Activated CD4-positive, alpha-beta T cell treated with anti-CD3 and anti-CD28 coated beads, Interleukin-2, amount 10 ng/mL, durations not matched to agents 7 days and 5 days (primary cell): ENCODE measurements at regions not wholly inside any gene's neighbourhood (a gene's known extent, or its start where the extent isn't known, plus 50 kb on each side); places are given as distances from the start of the nearest gene placed in this dataset.

Experiments
- CTCF ChIA-PET: fragments of 350-600 bp; sonication (Branson Sonifier 250); formaldehyde crosslinking; loops from one replicate; lab custom pipeline; 2021; ENCODE audit warnings: antibody characterized with exemption; lab: Charles Lee
- POLR2A ChIA-PET: fragments of 350-600 bp; sonication (Branson Sonifier 250); formaldehyde crosslinking; loops from one replicate; lab custom pipeline; 2021; ENCODE audit warnings: antibody characterized with exemption; lab: Charles Lee
- DNase-seq: peaks from one replicate; pipeline ENCODE4 v3.0.0-alpha.2; 2020
- H3K27ac Mint-ChIP-seq: one replicate; pipeline ENCODE4 v1.8.0; 2021; ENCODE audit warnings: mild to moderate bottlenecking, moderate library complexity, mixed read lengths
- H3K27me3 Mint-ChIP-seq: one replicate; pipeline ENCODE4 v1.8.0; 2021; ENCODE audit warnings: mixed read lengths
- H3K36me3 Mint-ChIP-seq: one replicate; pipeline ENCODE4 v1.8.0; 2021; ENCODE audit warnings: low read depth, mixed read lengths
- H3K4me1 Mint-ChIP-seq: one replicate; pipeline ENCODE4 v1.8.0; 2021; ENCODE audit warnings: mixed read lengths
- H3K4me3 Mint-ChIP-seq: one replicate; pipeline ENCODE4 v1.8.0; 2021; ENCODE audit warnings: mild to moderate bottlenecking, moderate library complexity, mixed read lengths
- H3K9me3 Mint-ChIP-seq: one replicate; pipeline ENCODE4 v1.8.0; 2021; ENCODE audit warnings: mixed read lengths

DNA sequence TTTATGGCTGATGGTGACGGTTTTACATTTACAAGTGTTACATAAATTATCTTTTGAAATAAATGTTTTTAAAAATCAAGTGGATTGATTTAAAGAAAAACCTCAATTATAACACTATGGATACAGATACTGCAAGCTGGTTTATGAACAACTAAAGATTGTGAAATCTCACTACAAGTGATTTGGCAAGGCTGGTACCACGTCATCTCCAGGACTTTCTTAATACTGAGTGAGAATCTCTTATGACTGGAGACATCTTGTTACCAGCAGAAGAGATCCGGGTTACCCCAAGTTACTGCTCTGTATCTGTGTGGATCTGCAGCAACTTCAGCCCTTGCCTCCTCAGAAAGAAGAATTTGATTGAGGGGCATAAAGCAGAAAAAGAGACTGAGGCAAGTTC lies 452.9 kb downstream of the MN1 start:
- Mint-ChIP-seq H3K4me1 (no peaks in the 10 kb centered on the region), H3K9me3 (peaks cover 5% of the 10 kb centered on the region), H3K27ac (no peak overlapping the region), H3K36me3 (no peaks in the 10 kb centered on the region), H3K4me3 (no peak overlapping the region), H3K27me3 (no peaks in the 10 kb centered on the region)
- no peak for DNase-seq
- CTCF ChIA-PET: no interaction called here
- POLR2A ChIA-PET: no interaction called here

DNA sequence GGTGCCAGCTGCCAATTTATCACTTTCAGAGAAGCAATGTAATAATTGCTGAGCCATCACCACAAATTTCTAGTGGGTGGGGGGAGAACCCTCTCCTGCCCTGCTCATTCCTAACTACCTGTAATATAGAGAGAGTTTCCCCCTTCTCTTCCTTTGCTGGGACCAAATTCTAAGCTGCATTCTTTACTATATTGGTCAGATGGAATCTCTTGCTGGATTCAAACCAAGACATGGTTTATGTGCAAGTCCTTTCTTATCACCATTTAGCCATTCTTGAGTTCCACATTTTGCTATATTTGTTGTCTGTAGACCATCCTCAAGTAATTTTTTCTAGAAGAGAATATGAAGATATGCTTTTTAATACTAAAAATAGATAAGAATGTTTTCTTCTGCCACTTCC lies 452.1 kb downstream of the MN1 start:
- no peak overlapping the region for H3K27ac Mint-ChIP-seq
- H3K27me3 Mint-ChIP-seq: no peaks in the 10 kb centered on the region
- H3K9me3 Mint-ChIP-seq: peaks cover 5% of the 10 kb centered on the region
- H3K4me1 Mint-ChIP-seq: no peaks in the 10 kb centered on the region
- H3K4me3 Mint-ChIP-seq: no peak overlapping the region
- no peak for DNase-seq
- no peaks in the 10 kb centered on the region for H3K36me3 Mint-ChIP-seq
- CTCF ChIA-PET: no interaction called here
- POLR2A ChIA-PET: no interaction called here

DNA sequence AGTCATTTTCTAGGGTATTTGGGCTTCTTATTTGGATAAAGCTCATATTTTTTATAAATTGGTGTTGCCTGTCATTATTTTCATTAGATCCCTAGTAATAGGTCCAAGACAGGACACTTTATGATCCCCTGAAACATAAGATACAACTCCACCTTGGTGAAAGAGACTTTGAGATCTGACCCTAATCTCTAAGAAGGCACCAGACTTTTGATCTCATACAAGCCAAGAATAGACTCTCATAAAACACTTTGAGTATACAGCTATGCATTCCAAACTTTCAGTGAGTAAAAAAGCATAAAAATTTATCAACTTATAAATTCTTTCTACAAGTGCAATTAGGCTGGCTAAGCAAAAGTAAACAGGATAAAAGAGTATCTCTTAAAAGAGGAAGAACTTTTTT lies 451.2 kb downstream of the MN1 start:
- Mint-ChIP-seq H3K9me3 (peaks cover 5% of the 10 kb centered on the region), H3K4me3 (no peak overlapping the region), H3K27ac (no peak overlapping the region), H3K36me3 (no peaks in the 10 kb centered on the region), H3K4me1 (no peaks in the 10 kb centered on the region), H3K27me3 (no peaks in the 10 kb centered on the region)
- DNase-seq: no peak
- POLR2A ChIA-PET: no interaction called here
- CTCF ChIA-PET: no interaction called here

DNA sequence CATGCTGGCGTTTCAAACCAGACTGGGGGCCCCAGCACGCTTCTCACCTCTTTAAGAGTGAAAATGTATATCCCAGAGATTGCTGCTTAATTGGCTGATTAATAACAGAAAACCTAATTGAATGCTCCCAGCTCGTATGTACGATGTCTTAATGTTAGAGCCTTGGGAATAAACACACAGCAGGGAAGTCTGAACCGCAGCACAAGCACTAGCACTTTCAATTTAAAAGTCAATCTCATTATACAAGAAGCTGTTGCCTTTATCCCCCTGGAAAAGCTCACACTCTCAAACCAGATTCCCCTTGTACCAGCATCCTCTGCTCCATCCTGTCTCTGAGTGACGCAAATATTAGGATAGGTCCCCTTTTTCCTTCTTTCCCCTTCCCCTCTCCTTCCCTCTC lies 449.1 kb downstream of the MN1 start:
- no peak for DNase-seq
- ChIA-PET POLR2A (no interaction called here), CTCF (interaction anchor here (0.6 kb wide), 1 partner anchor 9 kb away, joined by 3 read pairs; no protein-coding TSS in a partner anchor)
- no peaks in the 10 kb centered on the region for H3K36me3 Mint-ChIP-seq
- no peak overlapping the region for H3K4me3 Mint-ChIP-seq
- no peaks in the 10 kb centered on the region for H3K4me1 Mint-ChIP-seq
- H3K9me3 Mint-ChIP-seq: peaks cover 20% of the 10 kb centered on the region
- no peak overlapping the region for H3K27ac Mint-ChIP-seq
- no peaks in the 10 kb centered on the region for H3K27me3 Mint-ChIP-seq

DNA sequence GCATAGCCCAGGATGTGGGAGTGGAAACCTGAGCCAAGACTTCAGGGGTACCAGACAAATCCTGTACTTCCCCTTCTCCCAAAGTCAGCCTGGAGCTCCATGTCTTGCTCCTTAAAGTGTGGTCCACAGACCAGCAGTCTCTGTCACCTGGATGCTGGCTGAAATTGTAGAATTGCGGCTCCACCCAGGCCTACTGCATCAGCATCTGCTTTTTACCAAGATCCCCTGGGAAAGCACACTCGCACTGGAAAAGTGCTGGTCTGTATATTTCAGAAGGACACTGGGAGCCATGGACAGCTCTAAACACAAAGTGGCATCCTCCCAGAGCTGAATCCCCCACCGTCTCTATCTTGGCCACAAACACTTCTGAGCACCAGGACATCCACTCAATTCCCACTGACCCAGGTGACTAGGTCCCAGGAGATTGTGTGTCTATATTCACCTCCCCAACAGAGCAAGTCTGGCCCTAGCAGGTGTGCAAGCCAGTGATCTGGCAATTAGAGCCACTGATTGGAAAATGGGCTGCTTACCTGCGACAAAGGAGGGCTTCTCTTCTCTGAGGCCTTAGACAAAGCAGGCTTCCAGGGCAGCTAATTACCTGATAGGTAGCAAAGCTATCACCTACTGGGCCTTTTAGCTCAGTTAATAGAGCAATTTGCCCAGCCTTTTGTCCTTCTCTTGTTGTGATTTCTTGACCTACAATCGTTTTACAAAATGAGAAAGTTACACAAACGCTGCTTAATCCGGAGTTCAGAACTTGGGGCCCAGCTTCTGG lies 443.3 kb downstream of the MN1 start:
- ChIA-PET CTCF (interaction anchor here (0.6 kb wide), 1 partner anchor 331 kb away, joined by 3 read pairs; no protein-coding TSS in a partner anchor), POLR2A (no interaction called here)
- Mint-ChIP-seq H3K4me3 (no peak overlapping the region), H3K9me3 (peaks cover 15% of the 10 kb centered on the region), H3K36me3 (no peaks in the 10 kb centered on the region), H3K4me1 (no peaks in the 10 kb centered on the region), H3K27me3 (peaks cover 2% of the 10 kb centered on the region), H3K27ac (no peak overlapping the region)
- DNase-seq: no peak

DNA sequence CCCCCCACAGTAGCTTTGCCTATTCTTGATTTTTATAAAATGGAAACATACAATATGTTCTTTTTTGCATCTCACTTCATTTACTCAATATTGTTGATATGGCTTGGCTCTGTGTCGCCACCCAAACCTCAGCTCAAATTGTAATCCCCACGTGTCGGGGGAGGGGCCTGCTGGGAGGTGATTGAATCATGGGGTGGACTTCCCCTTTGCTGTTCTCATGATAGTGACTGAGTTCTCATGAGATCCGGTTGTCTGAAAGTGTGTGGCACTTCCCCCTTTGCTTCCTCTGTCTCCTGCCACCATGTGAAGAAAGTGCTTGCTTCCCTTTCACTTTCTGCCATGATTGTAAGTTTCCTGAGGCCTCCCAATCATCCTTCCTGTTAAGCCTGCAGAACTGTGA lies 431.3 kb downstream of the MN1 start:
- Mint-ChIP-seq H3K36me3 (no peaks in the 10 kb centered on the region), H3K4me1 (no peaks in the 10 kb centered on the region), H3K4me3 (no peak overlapping the region), H3K27ac (no peak overlapping the region), H3K9me3 (no peaks in the 10 kb centered on the region), H3K27me3 (peaks cover 7% of the 10 kb centered on the region)
- CTCF ChIA-PET: no interaction called here
- POLR2A ChIA-PET: no interaction called here
- no peak for DNase-seq

DNA sequence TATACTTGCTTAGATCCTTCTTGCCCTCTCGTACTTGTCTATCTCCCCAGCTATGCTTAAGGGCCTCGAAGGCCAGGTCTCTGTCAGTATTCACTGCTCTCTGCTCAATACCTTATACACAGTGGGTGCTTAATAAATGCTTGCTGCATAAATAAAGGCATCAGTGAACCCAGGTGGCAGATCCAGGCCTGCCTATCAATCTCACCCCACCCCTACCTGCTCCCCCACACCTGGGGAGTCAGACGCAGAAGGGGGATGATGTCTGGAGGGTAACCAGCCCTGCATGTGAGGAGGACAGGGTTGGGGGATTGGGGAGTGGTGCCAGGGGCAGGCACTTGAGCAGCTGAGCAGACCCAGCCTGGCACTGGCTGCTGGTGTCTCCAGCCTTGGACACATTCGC lies 430.6 kb downstream of the MN1 start:
- H3K4me3 Mint-ChIP-seq: no peak overlapping the region
- H3K27ac Mint-ChIP-seq: no peak overlapping the region
- no peaks in the 10 kb centered on the region for H3K36me3 Mint-ChIP-seq
- H3K4me1 Mint-ChIP-seq: no peaks in the 10 kb centered on the region
- no peak for DNase-seq
- CTCF ChIA-PET: no interaction called here
- H3K27me3 Mint-ChIP-seq: peaks cover 9% of the 10 kb centered on the region
- POLR2A ChIA-PET: no interaction called here
- H3K9me3 Mint-ChIP-seq: no peaks in the 10 kb centered on the region

DNA sequence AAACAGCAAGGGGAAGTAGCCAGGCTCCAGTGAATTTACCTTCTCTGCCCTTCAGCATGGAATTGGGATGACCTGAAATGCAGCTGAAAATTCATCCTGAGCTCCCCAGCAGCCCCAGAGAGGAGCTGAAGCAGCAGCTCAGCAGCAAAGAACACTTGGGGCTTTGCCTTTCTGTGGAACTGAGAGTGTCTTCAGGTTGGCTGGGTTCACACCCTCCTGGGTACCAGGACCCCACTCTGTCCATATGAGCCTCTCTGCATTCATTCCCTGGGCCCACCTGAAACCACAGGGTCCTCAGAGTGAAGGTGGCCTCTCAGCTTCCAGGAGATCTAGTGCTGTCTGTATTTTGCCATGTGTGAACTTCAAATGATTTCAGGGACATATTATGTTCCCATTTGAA lies 429.2 kb downstream of the MN1 start:
- peaks cover 9% of the 10 kb centered on the region for H3K27me3 Mint-ChIP-seq
- H3K9me3 Mint-ChIP-seq: no peaks in the 10 kb centered on the region
- ChIA-PET POLR2A (no interaction called here), CTCF (no interaction called here)
- H3K4me1 Mint-ChIP-seq: no peaks in the 10 kb centered on the region
- no peak for DNase-seq
- no peak overlapping the region for H3K4me3 Mint-ChIP-seq
- no peaks in the 10 kb centered on the region for H3K36me3 Mint-ChIP-seq
- H3K27ac Mint-ChIP-seq: no peak overlapping the region

DNA sequence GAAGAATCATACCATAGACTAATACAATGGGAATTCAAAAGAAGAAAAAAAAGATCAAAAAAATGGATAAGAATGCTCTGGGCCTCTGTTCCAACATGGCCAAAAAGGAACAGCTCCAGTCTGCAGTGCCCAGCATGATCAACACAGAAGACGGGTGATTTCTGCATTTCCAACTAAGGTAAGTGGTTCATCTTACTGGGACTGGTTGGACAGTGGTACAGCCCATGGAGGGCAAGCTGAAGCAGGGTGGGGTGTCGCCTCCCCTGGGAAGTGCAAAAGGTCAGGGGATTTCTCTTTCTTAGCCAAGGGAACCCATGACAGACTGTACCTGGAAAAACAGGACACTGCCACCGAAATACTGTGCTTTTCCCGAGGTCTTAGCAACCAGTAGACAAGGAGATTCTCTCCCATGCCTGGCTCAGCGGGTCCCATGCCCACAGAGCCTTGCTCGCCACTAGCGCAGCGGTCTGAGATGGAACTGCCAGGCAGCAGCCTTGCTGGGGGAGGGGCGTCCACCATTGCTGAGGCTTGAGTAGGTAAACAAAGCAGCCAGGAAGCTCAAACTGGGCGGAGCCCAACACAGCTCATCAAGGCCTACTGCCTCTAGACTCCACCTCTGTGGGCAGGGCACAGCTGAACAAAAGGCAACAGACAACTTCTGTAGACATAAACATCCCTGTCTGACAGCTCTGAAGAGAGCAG lies 428.4 kb downstream of the MN1 start:
- Mint-ChIP-seq H3K4me1 (no peaks in the 10 kb centered on the region), H3K27me3 (peaks cover 7% of the 10 kb centered on the region), H3K4me3 (no peak overlapping the region), H3K9me3 (no peaks in the 10 kb centered on the region), H3K36me3 (no peaks in the 10 kb centered on the region), H3K27ac (no peak overlapping the region)
- DNase-seq: no peak
- POLR2A ChIA-PET: no interaction called here
- CTCF ChIA-PET: no interaction called here

DNA sequence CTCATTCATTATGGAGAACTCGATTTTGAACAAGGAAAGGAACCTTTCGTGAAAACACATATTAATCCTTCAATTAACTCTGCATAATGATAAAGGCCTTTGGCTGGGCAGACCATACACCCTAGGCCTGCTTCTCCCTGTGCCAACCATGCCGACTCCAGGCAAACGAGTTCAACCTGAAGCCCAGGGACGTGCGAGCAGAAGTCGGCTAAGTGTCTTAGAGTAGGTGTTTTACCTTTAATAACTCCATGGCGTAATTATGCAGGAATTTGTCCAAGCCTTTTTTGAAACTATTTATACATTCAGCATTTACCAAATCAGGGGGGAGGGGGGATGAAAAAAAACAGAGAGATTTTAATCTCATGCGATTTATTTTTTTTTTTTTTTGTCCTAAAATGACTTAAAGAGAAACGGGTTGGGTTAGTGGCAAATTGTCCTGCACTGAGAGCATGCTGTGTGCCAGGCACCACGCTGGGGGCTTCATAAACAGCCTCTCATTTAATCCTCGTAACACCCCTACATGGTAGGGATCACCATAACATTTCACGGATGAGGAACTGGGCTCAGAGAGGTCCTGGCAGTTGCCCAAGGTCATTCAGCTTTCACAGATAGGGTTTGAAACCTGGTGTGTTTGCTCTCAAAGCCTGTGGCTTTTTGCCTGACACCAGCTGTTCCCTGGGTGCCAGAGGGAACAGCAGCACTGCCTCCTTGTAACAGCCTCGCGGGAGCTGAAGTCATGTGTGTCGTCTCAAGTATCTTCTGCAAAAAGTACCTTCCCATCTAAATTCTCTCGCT lies 423.9 kb downstream of the MN1 start:
- DNase-seq: no peak
- ChIA-PET POLR2A (no interaction called here), CTCF (no interaction called here)
- Mint-ChIP-seq H3K27me3 (peaks cover 3% of the 10 kb centered on the region), H3K4me3 (no peak overlapping the region), H3K27ac (no peak overlapping the region), H3K9me3 (no peaks in the 10 kb centered on the region), H3K4me1 (no peaks in the 10 kb centered on the region), H3K36me3 (no peaks in the 10 kb centered on the region)

DNA sequence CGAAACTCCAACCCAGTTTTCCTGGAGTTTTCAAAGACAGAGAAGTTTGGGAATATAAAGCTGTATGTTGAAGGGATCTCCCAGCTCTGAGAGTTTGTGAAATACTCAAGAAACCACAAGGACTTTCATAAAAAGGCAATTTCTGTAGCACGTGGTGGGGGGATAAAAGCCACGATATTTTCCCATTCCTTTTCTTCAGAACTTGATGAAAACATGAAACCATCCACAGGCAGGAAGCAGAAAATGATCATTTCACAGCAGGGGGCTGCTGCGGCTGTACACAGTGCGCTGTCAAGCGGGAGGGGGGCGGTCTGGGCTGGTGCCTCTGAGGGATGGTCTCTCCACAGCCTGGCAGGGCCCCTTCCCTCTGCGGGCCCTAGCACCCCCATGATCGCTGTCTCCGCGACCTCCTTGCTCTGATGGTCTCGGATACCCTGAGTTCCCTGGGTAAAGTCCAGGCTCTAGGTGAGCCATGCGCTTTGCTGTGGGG lies 423.2 kb downstream of the MN1 start:
- peaks cover 3% of the 10 kb centered on the region for H3K27me3 Mint-ChIP-seq
- no peak overlapping the region for H3K4me3 Mint-ChIP-seq
- POLR2A ChIA-PET: no interaction called here
- DNase-seq: no peak
- H3K27ac Mint-ChIP-seq: no peak overlapping the region
- H3K9me3 Mint-ChIP-seq: no peaks in the 10 kb centered on the region
- CTCF ChIA-PET: no interaction called here
- no peaks in the 10 kb centered on the region for H3K36me3 Mint-ChIP-seq
- H3K4me1 Mint-ChIP-seq: no peaks in the 10 kb centered on the region

DNA sequence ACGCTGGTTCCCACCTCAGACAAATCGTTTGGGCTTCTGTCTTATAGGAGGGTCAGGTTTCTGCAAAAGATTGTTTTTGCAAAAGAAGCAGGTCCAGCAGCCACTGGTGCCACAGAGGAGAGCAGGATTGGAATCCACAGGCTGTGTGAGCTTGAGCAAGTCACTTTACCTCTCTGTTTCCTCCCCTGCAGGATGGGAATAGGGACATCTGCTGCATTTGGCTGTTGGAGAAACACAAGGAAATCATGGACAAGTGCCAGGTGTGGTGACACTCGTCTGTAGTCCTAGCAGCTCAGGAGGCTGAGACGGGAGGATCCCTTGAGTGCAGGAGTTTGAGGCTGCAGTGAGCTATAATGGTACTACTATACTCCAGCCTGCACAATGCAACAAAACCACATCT lies 422.6 kb downstream of the MN1 start:
- no peak overlapping the region for H3K4me3 Mint-ChIP-seq
- ChIA-PET CTCF (no interaction called here), POLR2A (no interaction called here)
- H3K9me3 Mint-ChIP-seq: no peaks in the 10 kb centered on the region
- no peaks in the 10 kb centered on the region for H3K36me3 Mint-ChIP-seq
- no peak overlapping the region for H3K27ac Mint-ChIP-seq
- DNase-seq: no peak
- no peaks in the 10 kb centered on the region for H3K4me1 Mint-ChIP-seq
- peaks cover 3% of the 10 kb centered on the region for H3K27me3 Mint-ChIP-seq

DNA sequence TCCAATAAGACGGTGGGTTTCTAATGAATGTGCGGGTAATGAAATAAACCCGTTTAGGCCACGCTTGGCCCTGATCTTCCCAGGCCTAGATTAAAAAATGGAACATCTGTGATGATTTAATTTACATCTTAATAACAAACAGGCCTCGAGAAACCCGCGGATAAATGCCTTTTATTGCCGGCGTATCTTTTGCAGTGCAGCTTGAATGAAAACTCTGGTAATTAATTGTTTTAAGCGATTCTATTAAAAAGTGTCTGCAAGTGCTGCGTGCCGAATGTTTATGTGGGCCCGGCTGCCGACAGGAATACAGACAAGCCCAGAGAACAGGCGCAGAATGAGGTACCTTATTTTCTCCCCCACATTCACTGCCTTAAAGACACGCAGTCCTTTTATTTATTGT lies 420.7 kb downstream of the MN1 start:
- ChIA-PET POLR2A (no interaction called here), CTCF (no interaction called here)
- H3K4me1 Mint-ChIP-seq: no peaks in the 10 kb centered on the region
- no peaks in the 10 kb centered on the region for H3K9me3 Mint-ChIP-seq
- no peak overlapping the region for H3K4me3 Mint-ChIP-seq
- H3K27me3 Mint-ChIP-seq: no peaks in the 10 kb centered on the region
- H3K27ac Mint-ChIP-seq: no peak overlapping the region
- no peak for DNase-seq
- H3K36me3 Mint-ChIP-seq: no peaks in the 10 kb centered on the region
